HG02852 (cell line): ENCODE measurements at regions not wholly inside any gene's neighbourhood (a gene's known extent, or its start where the extent isn't known, plus 50 kb on each side); places are given as distances from the start of the nearest gene placed in this dataset.
"Not testable (repeated sequence)": the region's sequence is repeated elsewhere in the genome, so short reads cannot be mapped to it uniquely, and the experiment has no call there.

Experiments
- ATAC-seq: cut with Tn5 transposase; IDR thresholded peaks from one replicate; pipeline ENCODE4 v1.9.1; 2021; ENCODE audit warnings: mild to moderate bottlenecking, moderate library complexity; ENCODE audit not compliant: unreplicated experiment

DNA sequence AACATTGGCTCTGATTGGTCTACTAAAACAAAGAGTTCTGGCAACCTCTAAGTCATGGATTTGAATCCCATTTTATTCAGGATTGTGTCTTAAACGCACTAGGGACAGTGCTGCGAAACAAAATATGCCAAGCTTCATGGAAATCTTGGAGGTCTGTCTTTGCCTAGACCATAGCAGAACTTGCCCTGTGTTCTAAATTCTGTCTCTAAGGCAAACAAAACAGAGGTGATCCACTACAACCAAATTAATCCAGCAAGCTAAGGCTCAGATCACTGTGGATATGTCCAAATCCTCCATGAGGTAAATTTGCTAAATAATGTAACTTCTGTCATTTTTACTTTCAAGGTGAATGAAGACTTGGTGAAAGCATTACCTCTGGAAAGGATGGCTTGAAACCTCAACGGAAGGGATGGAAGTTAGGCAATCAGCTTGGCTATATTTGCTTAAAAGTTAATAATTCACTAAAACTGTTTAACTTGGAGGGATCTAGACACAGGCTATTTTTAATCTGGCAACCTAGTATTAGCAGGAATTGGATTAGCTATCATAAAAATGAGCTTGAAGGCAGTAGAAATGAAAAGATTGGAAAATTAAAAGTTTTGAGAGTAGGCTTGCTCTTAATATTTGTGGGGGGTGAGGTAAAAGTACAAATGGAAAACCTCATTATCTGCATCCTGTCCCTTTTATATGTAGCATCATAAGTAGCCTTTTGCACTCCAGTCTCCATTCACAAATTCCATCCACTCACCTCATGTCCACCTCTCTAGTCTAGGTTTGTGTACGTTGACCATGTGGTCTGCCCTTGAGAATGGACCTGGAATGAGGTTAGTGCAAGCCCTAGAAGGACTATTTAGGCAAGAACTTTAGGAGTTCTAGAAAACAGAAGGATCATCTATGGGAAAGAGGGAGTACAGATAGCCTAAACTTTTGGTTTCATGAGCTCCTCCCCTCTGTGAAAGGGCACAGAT is 176.2 kb downstream of the SMC2 start:
- ATAC-seq = no peak

DNA sequence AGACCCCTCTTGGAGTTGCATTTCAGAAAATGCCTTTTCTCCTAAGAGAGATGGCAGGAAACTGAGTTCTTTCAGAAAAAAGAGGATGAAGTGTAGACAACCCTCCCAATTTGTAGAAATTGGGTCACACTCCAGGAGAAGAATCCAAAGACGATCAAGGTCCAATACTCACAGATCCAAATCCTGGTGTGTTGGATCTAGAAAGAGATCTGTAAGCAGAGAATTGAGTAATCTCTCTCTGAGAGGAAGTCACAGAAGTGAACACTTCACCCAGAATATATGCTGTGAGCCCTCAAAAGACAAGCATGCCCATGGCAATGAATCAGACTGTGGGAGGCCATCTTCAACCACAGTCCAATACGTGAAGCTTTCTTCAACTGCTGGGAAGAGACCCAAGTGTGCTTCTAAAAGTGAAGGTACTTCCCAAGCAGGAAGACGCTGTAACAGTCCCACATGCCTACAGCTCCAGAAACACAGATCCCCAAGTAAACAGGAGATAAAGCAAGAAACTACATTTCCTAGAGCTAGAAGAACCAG is 182.7 kb downstream of the SMC2 start:
- ATAC-seq = no peak

DNA sequence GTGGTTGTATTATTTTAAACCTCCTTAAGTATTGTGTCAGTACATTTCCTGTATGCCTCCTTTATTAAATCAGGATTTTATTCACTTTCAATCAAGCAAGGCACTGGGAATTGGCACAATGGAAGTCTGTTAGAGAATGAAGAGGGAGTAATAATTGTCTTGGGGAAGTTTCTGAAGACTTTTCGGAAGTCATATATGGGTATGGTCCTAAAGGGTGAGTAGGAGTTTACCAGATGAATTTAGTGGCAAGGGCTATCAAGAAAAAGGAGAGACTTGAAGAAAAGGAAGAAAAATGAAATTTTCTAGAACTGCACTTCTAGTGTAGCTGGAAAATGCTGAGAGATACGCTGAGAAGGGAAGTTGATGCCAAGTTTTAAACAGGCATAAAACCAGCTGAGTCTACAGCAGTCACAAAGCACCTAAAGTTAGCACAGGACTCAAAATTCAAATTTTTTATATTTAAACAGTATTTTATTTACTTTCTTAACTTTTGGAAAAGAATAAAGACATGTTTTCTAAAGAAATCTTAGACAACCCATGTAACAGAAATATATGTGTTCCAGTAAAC is 184.9 kb downstream of the SMC2 start:
- ATAC-seq = no peak

DNA sequence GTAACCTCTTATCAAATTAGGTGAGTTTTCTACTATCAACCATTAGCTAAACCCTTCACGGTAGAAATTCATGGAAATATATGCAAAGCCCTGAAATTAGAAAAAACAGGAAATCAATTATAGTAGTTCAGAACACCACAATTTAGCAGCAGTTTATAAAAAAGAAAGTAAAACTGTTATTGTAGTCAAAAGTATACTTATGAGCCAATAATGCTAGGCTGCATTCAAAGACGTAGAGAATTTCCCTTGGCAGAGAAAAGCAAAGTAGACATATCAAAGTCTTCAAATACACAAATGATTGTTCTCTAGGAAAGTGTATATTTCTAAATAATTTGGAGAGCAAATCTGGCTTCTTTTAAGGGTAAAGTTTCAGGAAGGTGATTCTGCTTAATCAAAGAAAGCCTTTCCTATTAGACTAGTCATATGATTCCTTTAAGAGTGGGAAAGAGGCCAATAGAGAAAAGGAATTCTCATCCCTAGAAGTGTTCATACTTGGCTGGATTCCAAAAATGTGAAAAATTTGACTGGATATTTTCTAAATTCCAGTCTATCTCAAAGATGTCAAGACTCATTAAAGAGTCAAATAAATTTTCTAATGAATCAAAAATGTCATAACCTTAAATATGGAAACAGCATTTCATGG is 185.5 kb downstream of the SMC2 start:
- no peak for ATAC-seq

DNA sequence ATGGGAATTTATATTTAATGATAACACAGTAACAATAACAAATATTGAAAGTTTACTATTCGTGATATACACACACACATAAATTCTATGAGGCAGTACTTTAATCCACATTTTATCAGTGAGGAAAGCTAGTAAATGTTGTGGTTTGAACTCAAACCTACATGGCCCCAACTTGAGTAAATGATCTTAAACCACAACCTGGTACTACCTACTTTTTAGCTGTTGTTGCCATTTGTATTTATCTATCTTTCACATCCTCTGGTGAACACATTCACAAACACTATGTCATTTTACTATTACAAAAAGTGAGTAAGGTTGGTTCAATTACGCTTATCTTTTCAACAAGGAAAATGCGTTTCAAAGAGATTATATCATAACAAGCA is 186.1 kb downstream of the SMC2 start:
- no peak for ATAC-seq

DNA sequence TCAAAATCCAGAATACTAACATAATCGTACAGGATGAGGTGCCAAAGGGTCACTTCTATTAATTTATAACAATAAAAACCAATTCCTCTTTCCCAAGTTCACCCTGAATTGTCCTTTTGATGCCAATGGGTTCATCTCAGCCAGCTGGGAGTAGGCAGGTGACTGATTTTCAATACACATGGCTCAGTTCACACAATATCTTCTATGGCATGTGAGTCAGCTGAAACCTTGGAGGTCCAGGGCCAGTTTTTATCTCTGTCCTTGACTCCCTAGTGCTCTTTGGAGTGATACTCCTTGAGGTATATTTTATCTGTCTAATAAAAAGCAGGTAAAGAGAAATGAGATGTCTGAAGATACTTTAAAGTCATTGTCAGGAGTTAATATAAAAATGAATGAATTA is 186.6 kb downstream of the SMC2 start:
- no peak for ATAC-seq

- ATAC-seq = no peak
Observed at GRCh38 chr9:104286187-104286586, 192.1 kb downstream of the SMC2 start.

GRCh38 chr9:104286799-104287198 is 192.7 kb downstream of the SMC2 start:
- no peak for ATAC-seq

DNA sequence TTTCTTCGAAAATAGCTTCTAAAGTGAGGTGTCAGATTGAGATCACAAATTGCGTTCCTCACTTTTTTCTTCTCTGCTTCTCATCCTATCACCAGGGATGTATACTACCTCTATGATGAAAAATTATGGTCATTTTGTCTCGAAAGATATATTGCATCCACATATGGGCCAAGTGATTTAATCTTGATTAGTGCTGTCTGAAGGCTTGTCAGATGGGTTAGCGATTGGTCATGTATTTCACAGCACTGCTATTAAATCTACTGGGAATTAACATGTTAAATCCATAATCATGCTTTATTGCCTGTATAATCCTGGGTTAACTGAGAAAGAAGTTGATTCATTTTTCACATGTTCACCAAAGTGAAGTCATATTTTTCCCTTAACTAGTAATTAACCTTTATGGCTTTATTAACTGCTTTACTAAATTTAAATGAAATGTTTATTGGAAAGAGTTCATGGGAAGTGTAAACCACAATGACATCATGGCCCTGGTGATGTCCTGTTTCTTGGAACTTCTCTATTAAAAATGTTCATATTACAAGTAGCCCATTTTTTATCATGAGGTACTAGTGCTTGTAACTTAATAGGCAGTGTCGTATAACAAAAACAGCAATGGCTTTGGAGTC is 193.3 kb downstream of the SMC2 start:
- ATAC-seq = no peak

DNA sequence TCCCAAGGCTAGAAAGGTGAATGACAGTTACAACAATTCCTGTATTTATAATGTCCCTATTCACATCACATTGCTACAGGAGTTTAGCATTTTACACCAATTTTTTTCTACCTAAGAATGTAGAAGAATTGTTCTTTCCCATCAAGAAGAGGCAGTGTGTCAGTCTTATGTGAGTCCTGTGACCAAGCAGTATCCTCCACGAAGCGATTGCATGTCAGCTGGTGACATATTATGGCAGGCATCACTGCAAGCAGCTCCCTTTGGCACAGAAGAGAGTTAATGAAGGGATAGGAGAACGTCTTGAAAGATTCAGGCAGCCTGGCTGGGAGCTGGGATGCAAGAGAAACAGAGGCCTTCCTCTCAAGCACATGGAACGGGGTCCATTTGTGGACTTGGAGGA is 199.8 kb downstream of the SMC2 start:
- no peak for ATAC-seq

GRCh38 chr9:104300124-104300523 is 203.9 kb upstream of the OR13F1 start:
- no peak for ATAC-seq

- ATAC-seq = no peak
Observed at GRCh38 chr9:104301755-104302154, 202.3 kb upstream of the OR13F1 start.

DNA sequence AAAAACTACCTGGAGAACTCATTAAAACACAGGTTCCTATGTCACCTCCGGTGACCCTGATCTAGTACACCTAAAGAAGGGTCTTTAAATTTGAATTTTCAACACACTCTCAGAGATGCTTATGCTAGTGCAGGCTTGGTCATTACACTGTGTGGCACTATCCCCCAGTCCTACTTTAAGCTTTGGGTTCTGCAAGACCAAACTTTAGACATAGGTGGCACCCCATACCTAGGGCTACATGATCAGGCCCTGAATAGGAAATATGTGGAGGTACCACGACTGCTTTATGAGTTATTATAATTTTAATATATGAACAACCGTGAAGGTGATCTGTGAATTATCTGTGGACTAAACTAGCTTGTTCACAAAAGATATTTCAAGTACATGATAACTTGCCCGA is 201.3 kb upstream of the OR13F1 start:
- no peak for ATAC-seq

DNA sequence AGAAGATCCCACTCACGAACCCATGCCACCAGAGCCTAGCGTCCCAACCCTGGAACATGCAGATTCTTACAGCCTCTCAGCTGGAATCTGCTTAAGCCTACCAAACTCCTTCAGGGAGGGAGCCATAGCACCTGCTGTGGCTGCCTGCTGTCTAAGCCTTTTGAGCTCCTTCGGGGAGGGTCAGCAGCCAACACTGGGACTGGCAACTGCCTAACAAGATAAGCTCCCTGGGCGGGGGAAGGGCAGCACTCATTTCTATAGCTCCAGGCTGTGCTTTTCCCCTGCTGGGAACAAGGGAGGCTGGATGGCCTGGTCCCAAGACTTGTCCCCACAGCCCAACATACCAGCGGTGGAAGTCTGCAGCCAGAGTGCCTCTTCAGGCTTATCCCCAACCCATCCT is 199.1 kb upstream of the OR13F1 start:
- ATAC-seq = no peak

DNA sequence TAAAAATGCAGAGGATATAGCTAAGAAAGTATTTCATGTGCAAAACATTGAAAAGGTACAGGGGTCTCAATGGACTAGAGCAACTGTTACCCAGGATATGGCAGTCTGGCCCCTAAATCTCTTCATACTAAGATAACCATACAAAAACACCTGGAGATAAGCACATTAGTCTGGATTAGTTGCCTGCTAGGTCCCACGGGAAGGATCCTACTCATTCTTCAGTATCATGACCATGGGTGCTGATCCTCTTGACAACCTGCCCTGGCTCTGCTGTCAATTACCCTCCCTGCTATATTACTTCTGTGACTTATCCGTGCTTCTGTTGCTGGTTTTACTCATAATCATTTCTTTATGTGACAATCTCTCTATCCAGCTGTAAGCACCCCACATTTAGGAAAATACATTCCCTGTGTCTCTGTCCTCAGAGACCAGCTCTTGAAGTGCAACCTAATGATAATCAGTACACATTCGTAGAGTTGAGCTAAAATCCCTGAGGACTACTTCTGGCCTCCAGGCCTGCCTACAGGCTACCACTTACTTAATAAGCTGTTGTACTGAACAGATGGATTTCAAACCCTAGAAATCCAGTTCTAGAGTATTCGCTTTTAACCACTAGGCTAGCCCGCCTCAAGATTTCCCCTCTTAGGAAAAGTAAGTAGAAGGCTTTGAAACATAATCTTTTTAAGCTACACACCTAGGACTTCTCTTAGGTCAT is 190.5 kb upstream of the OR13F1 start:
- ATAC-seq = no peak

- ATAC-seq = not testable (repeated sequence)
Observed at GRCh38 chr9:104316201-104317009, 187.7 kb upstream of the OR13F1 start.

GRCh38 chr9:104319198-104319597 is 184.9 kb upstream of the OR13F1 start:
- ATAC-seq = no peak

- no peak for ATAC-seq
Observed at GRCh38 chr9:104319685-104320084, 184.4 kb upstream of the OR13F1 start.

- ATAC-seq = no peak
Observed at GRCh38 chr9:104322596-104322995, 181.5 kb upstream of the OR13F1 start.
